ENCODE measurements at regions not wholly inside any gene's neighbourhood (a gene's known extent, or its start where the extent isn't known, plus 50 kb on each side); places are given as distances from the start of the nearest gene placed in this dataset.
"Not testable (repeated sequence)": the region's sequence is repeated elsewhere in the genome, so short reads cannot be mapped to it uniquely, and the experiment has no call there.

- H3K36me3 ChIP-seq: no peaks in the 10 kb centered on the region
- no peaks in the 10 kb centered on the region for H3K27me3 ChIP-seq
- TF ChIP-seq, protein P1, sequence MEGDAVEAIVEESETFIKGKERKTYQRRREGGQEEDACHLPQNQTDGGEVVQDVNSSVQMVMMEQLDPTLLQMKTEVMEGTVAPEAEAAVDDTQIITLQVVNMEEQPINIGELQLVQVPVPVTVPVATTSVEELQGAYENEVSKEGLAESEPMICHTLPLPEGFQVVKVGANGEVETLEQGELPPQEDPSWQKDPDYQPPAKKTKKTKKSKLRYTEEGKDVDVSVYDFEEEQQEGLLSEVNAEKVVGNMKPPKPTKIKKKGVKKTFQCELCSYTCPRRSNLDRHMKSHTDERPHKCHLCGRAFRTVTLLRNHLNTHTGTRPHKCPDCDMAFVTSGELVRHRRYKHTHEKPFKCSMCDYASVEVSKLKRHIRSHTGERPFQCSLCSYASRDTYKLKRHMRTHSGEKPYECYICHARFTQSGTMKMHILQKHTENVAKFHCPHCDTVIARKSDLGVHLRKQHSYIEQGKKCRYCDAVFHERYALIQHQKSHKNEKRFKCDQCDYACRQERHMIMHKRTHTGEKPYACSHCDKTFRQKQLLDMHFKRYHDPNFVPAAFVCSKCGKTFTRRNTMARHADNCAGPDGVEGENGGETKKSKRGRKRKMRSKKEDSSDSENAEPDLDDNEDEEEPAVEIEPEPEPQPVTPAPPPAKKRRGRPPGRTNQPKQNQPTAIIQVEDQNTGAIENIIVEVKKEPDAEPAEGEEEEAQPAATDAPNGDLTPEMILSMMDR (IDR thresholded peaks at IDR 0.05): no peak
- TF ChIP-seq POLR2A (IDR thresholded peaks at IDR 0.05): no peak
- H3K4me1 ChIP-seq: peaks cover 0 to 7% (median 0%) of the 10 kb centered on the region in 12 donors
- ATAC-seq (no peak), DNase-seq (no peak)
- no peak overlapping the region for H3K27ac ChIP-seq
- intact Hi-C loops (cut with DNase I): no loop called here
- H3K4me3 ChIP-seq: no peak overlapping the region
- peaks cover 0 to 17% (median 7%) of the 10 kb centered on the region in 12 donors for H3K9me3 ChIP-seq
- WGBS, 4 donors: 76 to 80% (median 79%) methylated on average over 1 of the region's 1 CpG
Measured at GRCh38 chr7:16944936-16945335, 63.2 kb upstream of the AGR3 start.

DNA sequence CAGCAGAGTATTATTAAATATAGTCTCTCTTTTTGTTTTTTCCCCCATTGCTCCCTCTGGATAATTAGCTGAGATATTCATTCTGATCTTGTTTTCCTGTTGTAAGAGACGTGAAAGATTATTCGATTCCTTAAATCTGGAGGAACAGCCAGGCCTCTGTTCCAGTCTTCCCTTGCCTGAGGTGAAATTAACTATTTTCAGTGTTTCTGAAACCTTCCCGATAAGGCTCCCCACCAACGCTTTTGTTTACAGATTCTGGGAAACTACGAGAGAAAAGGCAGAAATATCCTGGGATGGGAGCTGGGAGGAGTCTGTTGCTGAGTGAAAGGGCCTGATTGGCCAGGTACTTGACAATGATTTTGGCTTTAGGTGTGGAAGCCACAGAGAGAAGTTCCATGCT is 63.6 kb upstream of the AGR3 start:
- no peaks in the 10 kb centered on the region for H3K36me3 ChIP-seq
- DNase-seq (no peak), ATAC-seq (no peak)
- H3K27me3 ChIP-seq: no peaks in the 10 kb centered on the region
- H3K4me3 ChIP-seq: no peak overlapping the region
- H3K27ac ChIP-seq: no peak overlapping the region
- intact Hi-C loops (cut with DNase I): no loop called here
- no peak for TF ChIP-seq POLR2A (IDR thresholded peaks at IDR 0.05)
- TF ChIP-seq, protein P1 (IDR thresholded peaks at IDR 0.05): no peak
- H3K4me1 ChIP-seq: peaks cover 0 to 7% (median 0%) of the 10 kb centered on the region in 12 donors
- peaks cover 0 to 17% (median 7%) of the 10 kb centered on the region in 12 donors for H3K9me3 ChIP-seq
- WGBS, 4 donors: 92 to 95% (median 93%) methylated on average over 5 of the region's 5 CpGs

GRCh38 chr7:16948110-16948509 is 66.3 kb upstream of the AGR3 start:
- DNase-seq; H3K36me3 ChIP-seq; H3K27ac ChIP-seq; H3K27me3 ChIP-seq; intact Hi-C loops (cut with DNase I); H3K4me3 ChIP-seq; ATAC-seq; H3K4me1 ChIP-seq: not testable (repeated sequence)
- 87 to 95% (median 90%) methylated on average over 4 of the region's 4 CpGs for WGBS, 4 donors
- H3K9me3 ChIP-seq: peaks cover 0 to 17% (median 7%) of the 10 kb centered on the region in 12 donors

- TF ChIP-seq, protein P1 (IDR thresholded peaks at IDR 0.05): no peak
- TF ChIP-seq POLR2A (IDR thresholded peaks at IDR 0.05): no peak
- Histone ChIP-seq H3K36me3 (no peaks in the 10 kb centered on the region), H3K27me3 (no peaks in the 10 kb centered on the region), H3K27ac (peak overlapping the region in 2 of 12 donors; percentile 25 to 34), H3K4me3 (peak overlapping the region in 2 of 12 donors; percentile 22 to 33), H3K4me1 (peaks cover 0 to 15% (median 10%) of the 10 kb centered on the region in 12 donors), H3K9me3 (peaks cover 0 to 17% (median 7%) of the 10 kb centered on the region in 12 donors)
- intact Hi-C loops (cut with DNase I): no loop called here
- ATAC-seq (no peak), DNase-seq (no peak)
- WGBS, 4 donors: 66 to 78% (median 77%) methylated on average over 3 of the region's 3 CpGs
Measured at GRCh38 chr7:16951483-16952080, 69.8 kb upstream of the AGR3 start.

DNA sequence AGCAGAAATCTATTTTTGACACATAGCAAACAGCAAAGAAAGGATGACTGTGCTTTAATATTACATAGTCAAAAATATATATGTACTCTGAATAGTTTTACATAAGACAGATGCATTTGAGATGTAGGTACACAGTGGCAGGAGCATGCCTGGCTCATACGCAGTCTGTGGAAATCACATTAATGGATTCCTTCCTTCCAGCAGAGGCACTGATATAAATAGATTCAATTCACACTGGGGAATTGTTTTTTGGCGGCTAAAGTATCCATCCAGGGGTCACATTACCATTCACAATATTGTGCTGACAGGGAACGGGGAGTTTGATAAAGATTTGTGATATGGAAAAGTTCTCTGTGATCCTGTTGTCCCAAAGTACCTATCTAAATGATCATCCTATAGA is 72.5 kb upstream of the AGR3 start:
- Histone ChIP-seq H3K27ac (peak overlapping the region in 1 of 12 donors; percentile 17), H3K4me3 (no peak overlapping the region), H3K36me3 (no peaks in the 10 kb centered on the region), H3K27me3 (no peaks in the 10 kb centered on the region), H3K9me3 (peaks cover 0 to 9% (median 0%) of the 10 kb centered on the region in 12 donors), H3K4me1 (peaks cover 0 to 15% (median 10%) of the 10 kb centered on the region in 12 donors)
- intact Hi-C loops (cut with DNase I): no loop called here
- DNase-seq (no peak), ATAC-seq (peak in 2 of 4 donors; percentile 49 to 58)
- no peak for TF ChIP-seq POLR2A (IDR thresholded peaks at IDR 0.05)
- TF ChIP-seq, protein P1 (IDR thresholded peaks at IDR 0.05): no peak
- WGBS, 4 donors: 9 to 13% (median 11%) methylated on average over 3 of the region's 3 CpGs
